ENCODE measurements at regions not wholly inside any gene's neighbourhood (a gene's known extent, or its start where the extent isn't known, plus 50 kb on each side); places are given as distances from the start of the nearest gene placed in this dataset.

GRCh38 chr9:8085986-8086385 is 286.4 kb upstream of the DMAC1 start:
- 8 to 10% methylated on average over 1 of the region's 1 CpG for WGBS, 2 experiments (ENCODE audit: low coverage in 1 of 2, low lambda C conversion rate in 2 of 2, missing lambda C conversion rate in 2 of 2)
- Histone ChIP-seq H3K4me3 (no peak overlapping the region), H3K27me3 (replicated peaks; ENCODE audit: insufficient read depth) (no peaks in the 10 kb centered on the region), H3K9me3 (ENCODE audit: low read depth) (no peaks in the 10 kb centered on the region), H3K4me1 (ENCODE audit: insufficient read depth) (no peaks in the 10 kb centered on the region), H3K27ac (no peak overlapping the region), H4K20me1 (ENCODE audit: insufficient read depth) (no peaks in the 10 kb centered on the region), H2AFZ (no peak overlapping the region), H3K9ac (no peak overlapping the region), H3K4me2 (ENCODE audit: unreplicated experiment) (no peak overlapping the region), H3K36me3 (ENCODE audit: low read depth) (no peaks in the 10 kb centered on the region), H3K9me2 (ENCODE audit: insufficient read depth) (no peaks in the 10 kb centered on the region), H3K79me2 (ENCODE audit: insufficient read depth) (no peaks in the 10 kb centered on the region), H3F3A (ENCODE audit: insufficient read depth) (no peaks in the 10 kb centered on the region)
- no peak for DNase-seq
- no peak for TF ChIP-seq EZH2phosphoT487 (IDR thresholded peaks at IDR 0.05; ENCODE audit: insufficient read depth, low read depth)
- no peak for TF ChIP-seq EZH2 (IDR thresholded peaks at IDR 0.05; ENCODE audit: insufficient read depth, poor library complexity, severe bottlenecking)
- in situ Hi-C loops (cut with MboI) = no loop called here

DNA sequence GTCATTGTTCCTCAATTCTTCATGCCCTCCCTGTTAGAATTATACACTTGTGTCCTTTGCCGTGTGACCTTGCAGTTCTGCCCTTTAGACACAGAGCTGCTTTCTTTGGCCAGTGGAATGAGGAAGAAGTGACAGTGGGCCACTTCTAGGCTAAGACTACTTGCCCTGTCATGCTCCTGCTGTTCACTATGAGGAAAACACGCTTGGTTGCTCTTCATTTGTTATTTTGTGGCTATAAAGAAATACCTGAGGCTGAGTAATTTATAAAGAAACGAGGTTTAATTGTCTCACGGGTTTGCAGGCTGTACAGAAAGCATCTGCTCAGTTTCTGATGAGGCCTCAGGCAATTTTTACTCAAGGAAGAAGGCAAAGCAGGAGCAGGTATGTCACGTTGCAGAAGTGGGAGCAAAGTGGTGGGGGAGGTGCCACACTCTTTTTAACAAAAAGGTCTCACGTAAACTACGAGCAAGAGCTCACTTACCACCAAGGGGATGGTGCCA is 279.1 kb upstream of the DMAC1 start:
- H3K4me3 ChIP-seq = no peak overlapping the region
- TF ChIP-seq EZH2 (IDR thresholded peaks at IDR 0.05; ENCODE audit: insufficient read depth, poor library complexity, severe bottlenecking) = no peak
- TF ChIP-seq EZH2phosphoT487 (IDR thresholded peaks at IDR 0.05; ENCODE audit: insufficient read depth, low read depth) = no peak
- H3K79me2 ChIP-seq (ENCODE audit: insufficient read depth) = no peaks in the 10 kb centered on the region
- no peak overlapping the region for H2AFZ ChIP-seq
- H3K27me3 ChIP-seq (replicated peaks; ENCODE audit: insufficient read depth) = no peaks in the 10 kb centered on the region
- WGBS, 2 experiments (ENCODE audit: low coverage in 1 of 2, low lambda C conversion rate in 2 of 2, missing lambda C conversion rate in 2 of 2) = 20 to 22% methylated on average over 7 of the region's 7 CpGs
- no peaks in the 10 kb centered on the region for H3K9me3 ChIP-seq (ENCODE audit: low read depth)
- no peaks in the 10 kb centered on the region for H3K4me1 ChIP-seq (ENCODE audit: insufficient read depth)
- H3K36me3 ChIP-seq (ENCODE audit: low read depth) = no peaks in the 10 kb centered on the region
- no peak for DNase-seq
- no peaks in the 10 kb centered on the region for H3F3A ChIP-seq (ENCODE audit: insufficient read depth)
- H4K20me1 ChIP-seq (ENCODE audit: insufficient read depth) = no peaks in the 10 kb centered on the region
- no peak overlapping the region for H3K9ac ChIP-seq
- H3K9me2 ChIP-seq (ENCODE audit: insufficient read depth) = no peaks in the 10 kb centered on the region
- in situ Hi-C loops (cut with MboI) = no loop called here
- no peak overlapping the region for H3K27ac ChIP-seq
- no peak overlapping the region for H3K4me2 ChIP-seq (ENCODE audit: unreplicated experiment)

GRCh38 chr9:8074713-8075286 is 275.2 kb upstream of the DMAC1 start:
- no peak overlapping the region for H3K4me3 ChIP-seq
- no peak overlapping the region for H3K9ac ChIP-seq
- in situ Hi-C loops (cut with MboI) = no loop called here
- H3K4me1 ChIP-seq (ENCODE audit: insufficient read depth) = no peaks in the 10 kb centered on the region
- H3K9me2 ChIP-seq (ENCODE audit: insufficient read depth) = no peaks in the 10 kb centered on the region
- no peak for DNase-seq
- no peaks in the 10 kb centered on the region for H3K9me3 ChIP-seq (ENCODE audit: low read depth)
- H3K27ac ChIP-seq = no peak overlapping the region
- H3K27me3 ChIP-seq (replicated peaks; ENCODE audit: insufficient read depth) = no peaks in the 10 kb centered on the region
- WGBS, 2 experiments (ENCODE audit: low coverage in 1 of 2, low lambda C conversion rate in 2 of 2, missing lambda C conversion rate in 2 of 2) = 28 to 35% methylated on average over 6 of the region's 6 CpGs
- TF ChIP-seq EZH2phosphoT487 (IDR thresholded peaks at IDR 0.05; ENCODE audit: insufficient read depth, low read depth) (no peak), EZH2 (IDR thresholded peaks at IDR 0.05; ENCODE audit: insufficient read depth, poor library complexity, severe bottlenecking) (no peak)
- no peaks in the 10 kb centered on the region for H4K20me1 ChIP-seq (ENCODE audit: insufficient read depth)
- no peaks in the 10 kb centered on the region for H3K79me2 ChIP-seq (ENCODE audit: insufficient read depth)
- no peak overlapping the region for H2AFZ ChIP-seq
- H3K4me2 ChIP-seq (ENCODE audit: unreplicated experiment) = no peak overlapping the region
- H3K36me3 ChIP-seq (ENCODE audit: low read depth) = no peaks in the 10 kb centered on the region
- H3F3A ChIP-seq (ENCODE audit: insufficient read depth) = no peaks in the 10 kb centered on the region

- Histone ChIP-seq H3K9me2 (ENCODE audit: insufficient read depth) (no peaks in the 10 kb centered on the region), H3K4me1 (ENCODE audit: insufficient read depth) (no peaks in the 10 kb centered on the region), H3K4me2 (ENCODE audit: unreplicated experiment) (no peak overlapping the region), H3K27ac (no peak overlapping the region), H3K9me3 (ENCODE audit: low read depth) (no peaks in the 10 kb centered on the region), H3F3A (ENCODE audit: insufficient read depth) (no peaks in the 10 kb centered on the region), H2AFZ (no peak overlapping the region), H3K79me2 (ENCODE audit: insufficient read depth) (no peaks in the 10 kb centered on the region), H3K9ac (no peak overlapping the region), H3K36me3 (ENCODE audit: low read depth) (no peaks in the 10 kb centered on the region), H3K4me3 (no peak overlapping the region), H3K27me3 (replicated peaks; ENCODE audit: insufficient read depth) (no peaks in the 10 kb centered on the region), H4K20me1 (ENCODE audit: insufficient read depth) (no peaks in the 10 kb centered on the region)
- DNase-seq = no peak
- in situ Hi-C loops (cut with MboI) = no loop called here
- WGBS, 2 experiments (ENCODE audit: low coverage in 1 of 2, low lambda C conversion rate in 2 of 2, missing lambda C conversion rate in 2 of 2) = 26 to 31% methylated on average over 4 of the region's 4 CpGs
- TF ChIP-seq EZH2 (IDR thresholded peaks at IDR 0.05; ENCODE audit: insufficient read depth, poor library complexity, severe bottlenecking) (no peak), EZH2phosphoT487 (IDR thresholded peaks at IDR 0.05; ENCODE audit: insufficient read depth, low read depth) (no peak)
Observed at GRCh38 chr9:8071445-8071798, 271.8 kb upstream of the DMAC1 start.
